Transverse colon (tissue), 4 donors: ENCODE measurements at regions not wholly inside any gene's neighbourhood (a gene's known extent, or its start where the extent isn't known, plus 50 kb on each side); places are given as distances from the start of the nearest gene placed in this dataset.
"Not testable (repeated sequence)": the region's sequence is repeated elsewhere in the genome, so short reads cannot be mapped to it uniquely, and the experiment has no call there.

ENCODE experiments used
- DNase-seq: peaks from one replicate; pipeline ENCODE4 v3.0.0-alpha.2; 2019
- H3K27ac ChIP-seq, 4 donors: fragments of 200-600 bp; sonication (generic); 2 replicates each; pipeline ENCODE4 v1.5.1; 2016 to 2018; ENCODE audit warnings: inconsistent platforms in 4 of 4
- H3K27me3 ChIP-seq: fragments of 200-600 bp; sonication (generic); 2 replicates; pipeline ENCODE4 v1.5.1; 2017; ENCODE audit warnings: inconsistent platforms
- H3K36me3 ChIP-seq, 4 donors: fragments of 200-600 bp; sonication (generic); 2 replicates each; pipeline ENCODE4 v1.5.1; 2017 to 2019; ENCODE audit warnings: inconsistent platforms in 4 of 4
- H3K4me1 ChIP-seq, 4 donors: fragments of 200-600 bp; sonication (generic); 2 replicates each; pipeline ENCODE4 v1.5.1; 2017 to 2020; ENCODE audit warnings: inconsistent platforms in 4 of 4
- H3K4me3 ChIP-seq, 4 donors: fragments of 200-600 bp; sonication (generic); 1 replicate in 1 of 4; 2 replicates in 3 of 4; pipeline versions ENCODE4 v1.5.1 to v1.6.1; 2017 to 2019; ENCODE audit warnings: inconsistent platforms in 4 of 4
- H3K9me3 ChIP-seq, 2 donors: fragments of 200-600 bp; sonication (generic); 2 replicates each; pipeline ENCODE4 v1.5.1; 2017 to 2019; ENCODE audit warnings: inconsistent platforms in 2 of 2
- CTCF ChIP-seq, 5 experiments: fragments of 200-600 bp in 3 of 5; fragments of 450-650 bp in 2 of 5; sonication (generic) in 3 of 5; IDR thresholded peaks; 1 replicate in 2 of 5; 2 replicates in 3 of 5; pipeline ENCODE4 v1.5.1; 2016 to 2017; ENCODE audit warnings: antibody characterized with exemption in 5 of 5, inconsistent platforms in 3 of 5, mild to moderate bottlenecking in 2 of 5, moderate library complexity in 1 of 5
- EP300 ChIP-seq: sonication (generic); formaldehyde crosslinking; IDR thresholded peaks from one replicate; pipeline ENCODE4 v1.6.1; 2017; ENCODE audit warnings: antibody characterized with exemption, low read depth
- POLR2A ChIP-seq: fragments of 450-650 bp; IDR thresholded peaks from one replicate; pipeline ENCODE4 v1.6.1; 2016; ENCODE audit warnings: antibody characterized with exemption, mild to moderate bottlenecking, moderate library complexity
- POLR2AphosphoS5 ChIP-seq, 3 donors: sonication (generic); formaldehyde crosslinking; IDR thresholded peaks; one replicate each; pipeline ENCODE4 v1.6.1; 2016; ENCODE audit warnings: antibody characterized with exemption in 3 of 3
- WGBS, 2 donors: methylation state at CpG; one replicate each; pipeline ENCODE4 v1.1.5; 2018; ENCODE audit warnings: low coverage in 1 of 2; 5-methylcytosine and 5-hydroxymethylcytosine counted together
- in situ Hi-C, 4 donors: fragments of 200-750 bp; cut with MboI; loops; one replicate each; pipeline versions ENCODE4 v1.15.0 to v1.15.1; 2017; ENCODE audit warnings: low sequenced_read_pairs in 3 of 4, low pct_ligation_motif_present in 1 of 4, low pct_unique_long_range_greater_than_20kb in 1 of 4
- intact Hi-C: fragments of 100-400 bp; cut with DNase I; formaldehyde crosslinking; loops from one replicate; pipeline ENCODE4 v1.15.1; 2023; ENCODE audit warnings: low total_unique reads

GRCh38 chr17:71869293-71869692 is 251.5 kb upstream of the SOX9 start:
- intact Hi-C loops = no loop called here
- TF ChIP-seq POLR2A (no peak), EP300 (no peak), POLR2AphosphoS5 (IDR thresholded peaks at IDR 0.05) (no peak), CTCF (IDR thresholded peaks at IDR 0.05) (no peak)
- Histone ChIP-seq H3K4me1 (peaks cover 0 to 13% (median 1%) of the 10 kb centered on the region in 4 donors), H3K36me3 (no peaks in the 10 kb centered on the region), H3K9me3 (no peaks in the 10 kb centered on the region), H3K27ac (peak overlapping the region in 1 of 4 donors; percentile 3), H3K27me3 (no peaks in the 10 kb centered on the region), H3K4me3 (no peak overlapping the region)
- in situ Hi-C loops = no loop called here
- no peak for DNase-seq
- WGBS, 2 donors = 35 to 63% methylated on average over 2 to 4 of the region's 4 CpGs

- no peak overlapping the region for H3K4me3 ChIP-seq
- TF ChIP-seq EP300 (no peak), POLR2A (no peak), POLR2AphosphoS5 (IDR thresholded peaks at IDR 0.05) (no peak), CTCF (IDR thresholded peaks at IDR 0.05) (no peak)
- no peak for DNase-seq
- no peaks in the 10 kb centered on the region for H3K36me3 ChIP-seq
- no peaks in the 10 kb centered on the region for H3K9me3 ChIP-seq
- WGBS, 2 donors = 78 to 81% methylated on average over 6 of the region's 6 CpGs
- in situ Hi-C loops = loop anchor here in 1 of 4 donors (10.0 kb wide), 1 partner anchor 65 kb away; no protein-coding TSS in a partner anchor
- H3K27ac ChIP-seq = no peak overlapping the region
- H3K4me1 ChIP-seq = peaks cover 0 to 13% (median 1%) of the 10 kb centered on the region in 4 donors
- intact Hi-C loops = no loop called here
- no peaks in the 10 kb centered on the region for H3K27me3 ChIP-seq
Measured at GRCh38 chr17:71869841-71870545, 250.8 kb upstream of the SOX9 start.

GRCh38 chr17:71870546-71870862 is 250.3 kb upstream of the SOX9 start:
- no peak for DNase-seq
- no peak overlapping the region for H3K4me3 ChIP-seq

GRCh38 chr17:71872843-71873485 is 247.9 kb upstream of the SOX9 start:
- in situ Hi-C loops (loop anchor here in 1 of 4 donors (10.0 kb wide), 1 partner anchor 62 kb away; no protein-coding TSS in a partner anchor), intact Hi-C loops (no loop called here)
- no peak for DNase-seq
- Histone ChIP-seq H3K9me3 (no peaks in the 10 kb centered on the region), H3K36me3 (no peaks in the 10 kb centered on the region), H3K27ac (no peak overlapping the region), H3K4me1 (peaks cover 0 to 11% (median 1%) of the 10 kb centered on the region in 4 donors), H3K4me3 (no peak overlapping the region), H3K27me3 (no peaks in the 10 kb centered on the region)
- TF ChIP-seq POLR2A (no peak), POLR2AphosphoS5 (IDR thresholded peaks at IDR 0.05) (no peak), EP300 (no peak), CTCF (IDR thresholded peaks at IDR 0.05) (no peak)
- 85 to 87% methylated on average over 5 to 6 of the region's 6 CpGs for WGBS, 2 donors

More at GRCh38 chr17:71870546-71870862, 250.3 kb upstream of the SOX9 start:
- Histone ChIP-seq H3K27ac (no peak overlapping the region), H3K4me1 (peaks cover 0 to 13% (median 1%) of the 10 kb centered on the region in 4 donors), H3K27me3 (no peaks in the 10 kb centered on the region), H3K36me3 (no peaks in the 10 kb centered on the region), H3K9me3 (no peaks in the 10 kb centered on the region)
- in situ Hi-C loops = loop anchor here in 1 of 4 donors (10.0 kb wide), 1 partner anchor 64 kb away; no protein-coding TSS in a partner anchor
- intact Hi-C loops = no loop called here
- 20 to 25% methylated on average over 1 of the region's 1 CpG for WGBS, 2 donors
- TF ChIP-seq POLR2A = no peak

GRCh38 chr17:71874773-71875172 is 246.0 kb upstream of the SOX9 start:
- in situ Hi-C loops = loop anchor here in 1 of 4 donors (10.0 kb wide), 1 partner anchor 60 kb away; no protein-coding TSS in a partner anchor
- DNase-seq, H3K27ac ChIP-seq, H3K9me3 ChIP-seq, H3K27me3 ChIP-seq, H3K4me3 ChIP-seq, H3K4me1 ChIP-seq, intact Hi-C loops, H3K36me3 ChIP-seq: not testable (repeated sequence)
- 60 to 67% methylated on average over 2 of the region's 2 CpGs for WGBS, 2 donors
